ENCODE measurements at regions not wholly inside any gene's neighbourhood (a gene's known extent, or its start where the extent isn't known, plus 50 kb on each side); places are given as distances from the start of the nearest gene placed in this dataset.

DNA sequence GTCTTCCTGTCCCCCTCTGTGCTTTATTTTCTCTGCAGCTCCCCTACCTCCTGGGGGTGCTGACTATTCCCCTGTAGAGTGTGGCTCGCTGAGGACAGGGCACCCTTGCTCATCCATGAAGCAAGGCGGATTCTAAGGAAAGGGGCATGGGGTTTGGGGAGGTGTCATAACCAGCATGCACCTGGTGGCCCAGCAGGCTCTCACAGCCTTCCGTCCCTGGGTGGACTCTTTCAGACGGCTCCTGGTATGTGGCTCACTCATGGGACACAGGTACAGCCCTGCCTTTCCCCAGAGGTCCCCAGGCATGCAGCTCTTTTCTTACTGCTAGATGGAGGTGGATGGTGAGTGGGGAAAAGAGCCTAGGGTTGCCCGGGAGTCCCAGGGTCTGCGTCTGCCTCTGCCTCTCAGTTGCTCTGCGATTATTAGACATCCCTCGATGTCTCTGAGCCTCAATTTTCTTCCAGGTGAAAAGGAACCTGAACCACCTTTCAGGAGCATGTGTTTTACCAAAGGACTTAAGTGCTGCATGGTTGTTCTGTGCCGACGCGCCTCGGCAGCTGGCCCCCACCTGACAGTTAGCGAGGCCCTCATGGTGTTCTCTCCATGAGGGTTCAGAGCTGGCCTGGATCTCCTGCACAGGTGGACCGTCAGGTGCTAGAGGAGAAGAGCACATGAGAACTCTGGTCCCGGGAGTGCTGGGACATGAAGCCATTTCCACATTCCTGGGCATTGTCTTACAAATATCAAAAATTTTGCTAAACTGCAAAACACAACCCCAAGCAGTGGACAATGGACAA lies 172.5 kb upstream of the SHH start:
- DNase-seq = no peak

DNA sequence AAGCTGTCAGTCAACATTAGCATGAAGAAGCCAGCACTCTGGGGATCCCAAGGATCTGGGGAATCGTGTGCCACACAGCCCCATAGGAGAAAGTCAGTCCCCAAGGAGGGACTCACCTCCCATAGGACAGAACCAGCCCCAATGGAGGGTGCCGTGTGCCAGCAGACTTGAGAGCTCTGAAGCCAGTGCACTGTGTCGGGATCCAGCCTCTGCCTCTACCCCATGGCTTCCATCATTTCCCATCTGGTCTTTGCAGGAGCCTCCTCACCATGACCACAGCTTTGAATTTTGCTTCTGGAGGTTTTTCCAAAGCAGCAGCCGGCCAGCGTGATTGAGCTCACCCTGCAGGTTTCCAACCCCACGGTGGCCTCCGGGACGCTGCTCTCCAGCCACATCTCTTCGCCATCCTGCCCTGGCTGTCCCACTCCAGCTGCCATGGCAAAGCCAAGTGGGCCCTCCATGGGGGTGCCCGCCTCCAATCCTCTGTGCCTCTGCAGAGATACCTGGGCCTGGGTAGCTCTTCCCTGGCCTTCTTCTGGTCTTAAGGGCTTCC lies 171.8 kb upstream of the SHH start:
- DNase-seq = no peak

GRCh38 chr7:155983176-155983815 lies 171.0 kb upstream of the SHH start:
- no peak for DNase-seq

GRCh38 chr7:155981703-155982102 lies 169.4 kb upstream of the SHH start:
- no peak for DNase-seq

DNA sequence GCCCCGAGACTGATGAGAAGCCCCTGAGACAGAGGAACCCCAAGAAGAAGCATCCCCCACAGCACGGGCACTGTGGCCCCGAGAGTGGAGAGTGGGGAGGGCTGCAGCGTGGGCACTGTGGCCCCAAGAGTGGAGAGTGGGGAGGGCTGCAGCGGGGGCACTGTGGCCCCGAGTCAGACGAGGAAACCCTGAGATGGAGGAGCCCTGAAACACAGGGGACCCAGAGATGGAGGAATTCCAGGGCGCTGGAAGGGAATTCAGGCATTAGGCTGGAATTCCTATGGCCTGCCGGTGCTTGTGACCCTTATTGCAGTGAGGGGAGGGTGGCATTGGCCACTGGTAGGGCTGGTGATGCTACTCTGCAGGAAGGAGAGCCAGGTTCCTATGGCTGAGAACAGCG lies 168.6 kb upstream of the SHH start:
- DNase-seq = no peak

DNA sequence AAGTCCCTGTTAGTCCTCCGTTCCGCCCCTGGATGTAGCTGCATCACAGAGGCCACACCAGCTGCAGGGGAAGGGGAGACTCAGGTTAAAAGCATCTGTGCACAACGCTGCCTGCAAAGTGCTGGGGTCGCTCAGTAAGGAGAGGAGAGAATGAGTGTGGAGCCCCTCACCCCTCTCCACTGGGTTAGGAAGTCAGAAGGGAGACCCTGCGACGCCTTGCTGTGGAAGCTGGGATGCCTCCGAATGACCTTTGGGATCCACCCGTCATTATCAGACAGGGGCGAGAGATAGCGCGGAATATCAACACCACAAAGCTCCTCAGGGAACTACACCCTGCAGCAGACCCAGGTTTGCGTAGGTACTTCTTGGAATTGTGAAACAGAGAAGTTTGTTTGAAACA lies 167.7 kb upstream of the SHH start:
- no peak for DNase-seq

DNA sequence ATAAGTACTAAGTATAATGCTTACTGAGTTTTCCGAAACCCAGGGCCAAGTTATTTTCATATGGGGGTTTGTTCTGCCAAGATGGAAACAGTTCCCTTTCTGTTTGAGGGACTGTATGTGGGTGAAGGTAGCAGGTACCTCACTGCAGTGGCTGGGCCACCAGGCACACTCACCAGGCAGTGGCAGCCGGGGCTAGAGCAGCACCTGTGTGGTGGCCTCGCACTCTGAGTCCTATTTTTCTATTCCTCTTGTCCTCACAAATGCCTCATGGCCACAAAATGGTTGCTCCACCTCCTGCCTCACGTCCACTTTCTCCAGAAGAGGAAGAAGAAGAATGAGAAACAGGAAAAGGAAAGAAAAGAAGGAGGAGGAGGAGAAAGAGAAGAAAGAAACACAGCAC lies 167.3 kb upstream of the SHH start:
- DNase-seq = no peak

- DNase-seq = no peak
Measured at GRCh38 chr7:155975490-155975889, 163.2 kb upstream of the SHH start.

GRCh38 chr7:155974186-155974897 lies 162.1 kb upstream of the SHH start:
- no peak for DNase-seq

DNA sequence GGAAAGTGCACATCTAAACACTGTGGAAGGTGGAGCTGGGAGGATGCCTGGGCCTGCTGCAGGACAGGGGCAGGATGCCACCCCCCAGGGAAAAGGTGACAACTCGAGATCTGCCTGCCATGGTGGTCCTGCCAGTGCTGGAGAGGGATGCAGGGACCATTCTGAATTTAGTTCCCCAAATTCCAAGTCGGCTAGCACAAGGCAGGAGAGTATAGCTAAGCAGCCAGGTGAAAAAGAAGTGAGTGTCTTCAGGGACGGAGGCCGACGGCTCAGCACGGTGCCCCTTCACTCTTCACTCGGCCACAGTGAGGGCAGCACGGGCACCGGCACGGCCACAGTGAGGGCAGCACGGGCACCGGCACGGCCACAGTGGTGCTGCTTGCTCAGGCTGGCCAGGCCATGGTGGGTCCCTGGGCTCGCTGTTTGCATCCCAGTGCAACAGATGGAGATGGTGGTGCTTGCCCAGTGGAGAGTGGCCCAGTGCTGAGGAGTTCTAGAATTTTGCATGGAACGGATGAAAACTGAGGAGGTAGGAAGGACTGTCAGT lies 161.3 kb upstream of the SHH start:
- DNase-seq = no peak

DNA sequence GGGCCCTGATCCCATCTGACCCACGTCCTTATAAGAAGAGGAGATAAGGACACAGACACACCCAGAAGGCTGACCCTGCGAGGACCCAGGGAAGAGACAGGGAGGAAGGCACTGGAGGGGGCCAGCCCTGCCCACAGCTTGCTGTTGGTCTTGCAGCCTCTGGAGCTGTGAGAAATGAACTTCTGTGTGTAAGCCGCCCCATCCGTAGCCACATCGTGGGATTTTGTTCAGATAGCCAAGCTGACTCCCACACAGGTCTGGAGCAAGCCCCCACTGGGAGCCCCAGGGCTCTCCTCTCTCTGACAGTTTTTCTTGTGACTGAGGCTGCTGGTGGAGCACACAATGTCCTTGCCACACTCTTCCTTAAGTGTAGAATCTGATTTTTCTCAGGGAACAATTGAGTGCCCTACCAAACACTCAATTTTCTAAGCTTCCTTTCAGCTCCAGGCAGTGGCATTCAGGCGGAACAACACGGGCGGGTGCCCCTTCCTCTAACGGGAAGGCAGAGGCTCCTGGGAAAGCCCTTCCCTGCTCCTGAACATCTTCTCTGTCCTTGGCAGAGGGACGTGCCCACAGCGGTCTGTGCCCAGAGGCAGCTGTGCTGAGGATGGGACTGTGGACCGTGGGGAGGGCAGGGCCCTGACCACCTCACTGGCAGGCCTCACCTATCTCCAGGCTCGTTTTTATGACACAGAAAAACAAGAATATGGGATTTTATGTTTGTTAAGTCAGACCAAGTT lies 160.6 kb upstream of the SHH start:
- peak; percentile 27 for DNase-seq

GRCh38 chr7:155972247-155972646 lies 160.0 kb upstream of the SHH start:
- no peak for DNase-seq

DNA sequence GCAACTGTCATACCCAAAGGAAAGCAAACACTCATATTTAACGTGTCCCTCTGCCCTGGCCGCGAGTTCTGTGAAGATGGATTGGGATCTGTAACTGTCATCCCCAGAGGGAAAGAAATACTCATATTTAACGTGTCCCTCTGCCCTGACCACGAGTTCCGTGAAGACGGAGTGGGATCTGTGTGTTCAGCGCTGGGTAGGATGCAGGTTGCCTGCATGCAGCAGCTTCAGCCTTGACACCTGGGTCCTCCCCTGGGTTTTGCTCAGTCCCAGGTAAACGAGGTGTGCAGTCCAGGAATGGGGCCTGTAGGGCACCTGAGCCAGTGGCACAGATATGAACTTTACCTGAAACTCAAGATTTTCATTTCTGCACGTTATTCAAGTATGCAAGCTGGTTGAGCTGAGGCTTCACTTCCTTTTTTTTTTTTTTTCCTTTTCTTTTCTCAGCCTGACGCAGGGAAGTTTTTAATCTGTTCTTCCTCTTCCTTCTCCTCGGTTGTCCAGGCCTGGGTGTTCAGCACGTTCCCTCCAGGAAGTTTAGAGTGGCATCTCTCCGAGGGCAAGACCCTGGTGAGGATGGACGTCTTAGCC lies 159.0 kb upstream of the SHH start:
- no peak for DNase-seq

- no peak for DNase-seq
Measured at GRCh38 chr7:155969192-155969929, 157.1 kb upstream of the SHH start.

GRCh38 chr7:155965010-155965409 lies 152.7 kb upstream of the SHH start:
- DNase-seq = no peak

GRCh38 chr7:155964543-155964942 lies 152.3 kb upstream of the SHH start:
- DNase-seq = no peak

GRCh38 chr7:155963771-155964195 lies 151.5 kb upstream of the SHH start:
- no peak for DNase-seq

GRCh38 chr7:155963356-155963755 lies 151.1 kb upstream of the SHH start:
- no peak for DNase-seq

DNA sequence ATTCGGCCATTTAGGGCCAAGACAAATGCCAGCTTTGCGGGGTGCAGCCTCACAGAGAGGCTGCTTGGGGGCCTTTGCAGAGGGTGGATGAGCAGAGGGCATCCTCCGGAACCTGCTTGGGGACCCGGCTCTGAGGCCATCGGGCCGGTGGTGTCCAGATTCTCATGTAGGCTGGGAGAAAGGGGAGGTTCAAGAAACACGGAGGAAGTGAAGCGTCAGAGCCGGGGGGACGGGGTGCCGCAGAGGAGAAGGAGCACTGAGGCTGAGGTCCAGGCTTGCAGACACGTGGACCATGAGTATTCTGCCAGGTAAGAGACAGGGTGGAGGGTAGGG lies 150.7 kb upstream of the SHH start:
- DNase-seq = no peak

GRCh38 chr7:155962191-155962967 lies 150.1 kb upstream of the SHH start:
- DNase-seq = no peak
